ENCODE measurements at regions not wholly inside any gene's neighbourhood (a gene's known extent, or its start where the extent isn't known, plus 50 kb on each side); places are given as distances from the start of the nearest gene placed in this dataset.

- DNase-seq: no peak
These were observed 232.0 kb upstream of the GSE1 start for GRCh38 chr16:85380905-85381737.

- DNase-seq: no peak
These were observed 231.2 kb upstream of the GSE1 start for GRCh38 chr16:85381738-85382592.

- DNase-seq: no peak
These were observed 230.4 kb upstream of the GSE1 start for GRCh38 chr16:85382717-85383118.

- DNase-seq: no peak
These were observed 229.0 kb upstream of the GSE1 start for GRCh38 chr16:85383836-85384832.

GRCh38 chr16:85384833-85385462, 228.2 kb upstream of the GSE1 start:
- peak in 1 of 2 experiments; percentile 64 for DNase-seq

- no peak for DNase-seq
These were observed 227.4 kb upstream of the GSE1 start for GRCh38 chr16:85385463-85386331.

GRCh38 chr16:85386467-85387170, 226.5 kb upstream of the GSE1 start:
- no peak for DNase-seq

GRCh38 chr16:85387171-85387507, 226.0 kb upstream of the GSE1 start:
- DNase-seq: no peak

GRCh38 chr16:85387731-85388295, 225.3 kb upstream of the GSE1 start:
- no peak for DNase-seq

GRCh38 chr16:85389679-85390470, 223.2 kb upstream of the GSE1 start:
- DNase-seq: no peak

GRCh38 chr16:85390511-85391174, 222.5 kb upstream of the GSE1 start:
- peak in 1 of 2 experiments; percentile 0 for DNase-seq

GRCh38 chr16:85391175-85391707, 221.9 kb upstream of the GSE1 start:
- no peak for DNase-seq

- no peak for DNase-seq
These were observed 221.1 kb upstream of the GSE1 start for GRCh38 chr16:85391769-85392583.

- DNase-seq: no peak
These were observed 220.1 kb upstream of the GSE1 start for GRCh38 chr16:85392756-85393673.

GRCh38 chr16:85393674-85394451, 219.3 kb upstream of the GSE1 start:
- DNase-seq: no peak
